ENCODE measurements at regions not wholly inside any gene's neighbourhood (a gene's known extent, or its start where the extent isn't known, plus 50 kb on each side); places are given as distances from the start of the nearest gene placed in this dataset.

GRCh38 chr4:188854436-188854835 lies 715.2 kb downstream of the TRIML1 start:
- Histone ChIP-seq H3K36me3 (ENCODE audit: control insufficient read depth in 2 of 2, insufficient read depth in 1 of 2, low read length in 2 of 2) (no peaks in the 10 kb centered on the region), H3K9me3 (ENCODE audit: control insufficient read depth, insufficient read depth, low read depth, low read length) (no peaks in the 10 kb centered on the region), H3K27ac (ENCODE audit: extremely low read depth, low read depth, low read length) (no peak overlapping the region), H3K4me3 (ENCODE audit: low read depth, low read length) (no peak overlapping the region), H3K4me1 (ENCODE audit: control insufficient read depth, insufficient read depth, low read length) (no peaks in the 10 kb centered on the region)
- ChIA-PET CTCF (no interaction called here), POLR2A (no interaction called here)
- TF ChIP-seq ZSCAN16 (tag by site-specific recombination; IDR thresholded peaks at IDR 0.05) (no peak), ZNF555 (tag by site-specific recombination; conservative IDR thresholded peaks at IDR 0.05) (no peak), ZNF518A (tag by site-specific recombination; conservative IDR thresholded peaks at IDR 0.05; ENCODE audit: low read depth) (no peak), ZIC2 (tag by site-specific recombination; IDR thresholded peaks at IDR 0.05) (no peak), ZNF677 (tag by site-specific recombination; IDR thresholded peaks at IDR 0.05) (no peak), KLF16 (tag by site-specific recombination; IDR thresholded peaks at IDR 0.05) (no peak)

- Histone ChIP-seq H3K27ac (ENCODE audit: extremely low read depth, low read depth, low read length) (no peak overlapping the region), H3K4me3 (ENCODE audit: low read depth, low read length) (no peak overlapping the region), H3K36me3 (ENCODE audit: control insufficient read depth in 2 of 2, insufficient read depth in 1 of 2, low read length in 2 of 2) (no peaks in the 10 kb centered on the region), H3K4me1 (ENCODE audit: control insufficient read depth, insufficient read depth, low read length) (no peaks in the 10 kb centered on the region), H3K9me3 (ENCODE audit: control insufficient read depth, insufficient read depth, low read depth, low read length) (no peaks in the 10 kb centered on the region)
- POLR2A ChIA-PET = no interaction called here
- CTCF ChIA-PET = no interaction called here
- no peak for TF ChIP-seq BCL11A (tag by site-specific recombination; IDR thresholded peaks at IDR 0.05; ENCODE audit: low read depth)
- TF ChIP-seq OSR2 (tag by site-specific recombination; IDR thresholded peaks at IDR 0.05) = no peak
- no peak for TF ChIP-seq ZNF624 (tag by site-specific recombination; IDR thresholded peaks at IDR 0.05)
- no peak for TF ChIP-seq ZNF23 (tag by site-specific recombination; IDR thresholded peaks at IDR 0.05; ENCODE audit: borderline replicate concordance)
- no peak for TF ChIP-seq ZNF544 (tag by site-specific recombination; IDR thresholded peaks at IDR 0.05)
- TF ChIP-seq KLF10 (tag by site-specific recombination; IDR thresholded peaks at IDR 0.05) = no peak
- TF ChIP-seq YY1 (tag by site-specific recombination; IDR thresholded peaks at IDR 0.05) = no peak
- TF ChIP-seq ZNF26 (tag by site-specific recombination; IDR thresholded peaks at IDR 0.05) = no peak
- TF ChIP-seq ZNF140 (tag by site-specific recombination; IDR thresholded peaks at IDR 0.05) = no peak
- no peak for TF ChIP-seq ZNF184 (tag by site-specific recombination; IDR thresholded peaks at IDR 0.05)
- no peak for TF ChIP-seq ZNF354C (tag by site-specific recombination; IDR thresholded peaks at IDR 0.05; ENCODE audit: borderline replicate concordance, low read depth)
- no peak for TF ChIP-seq ZNF302 (tag by site-specific recombination; IDR thresholded peaks at IDR 0.05; ENCODE audit: low read depth)
- TF ChIP-seq ZFP3 (tag by site-specific recombination; IDR thresholded peaks at IDR 0.05; ENCODE audit: low read depth) = no peak
- no peak for TF ChIP-seq ZBTB26 (tag by site-specific recombination; optimal IDR thresholded peaks at IDR 0.05)
- no peak for TF ChIP-seq ZNF112 (tag by site-specific recombination; IDR thresholded peaks at IDR 0.05)
- no peak for TF ChIP-seq ZNF473 (tag by site-specific recombination; IDR thresholded peaks at IDR 0.05)
- TF ChIP-seq ZFP69B (tag by site-specific recombination; IDR thresholded peaks at IDR 0.05) = no peak
- no peak for TF ChIP-seq ZNF76 (tag by site-specific recombination; IDR thresholded peaks at IDR 0.05; ENCODE audit: borderline replicate concordance, low read depth)
Measured at GRCh38 chr4:188858696-188859095, 719.5 kb downstream of the TRIML1 start.
